Activated naive CD4-positive, alpha-beta T cell treated with anti-CD3 and anti-CD28 coated beads, Interleukin-2, amount 50 U/mL, for 24 hours (primary cell): ENCODE measurements at regions not wholly inside any gene's neighbourhood (a gene's known extent, or its start where the extent isn't known, plus 50 kb on each side); places are given as distances from the start of the nearest gene placed in this dataset.

Experiments
- H3K27ac Mint-ChIP-seq: one replicate; pipeline ENCODE4 v1.8.0; 2021; ENCODE audit warnings: mild to moderate bottlenecking, mixed read lengths
- H3K27me3 Mint-ChIP-seq: one replicate; pipeline ENCODE4 v1.8.0; 2021; ENCODE audit warnings: mixed read lengths
- H3K36me3 Mint-ChIP-seq: one replicate; pipeline ENCODE4 v1.8.0; 2021; ENCODE audit warnings: mixed read lengths
- H3K4me1 Mint-ChIP-seq: one replicate; pipeline ENCODE4 v1.8.0; 2021; ENCODE audit warnings: mixed read lengths
- H3K4me3 Mint-ChIP-seq: one replicate; pipeline ENCODE4 v1.8.0; 2021; ENCODE audit warnings: mild to moderate bottlenecking, mixed read lengths
- H3K9me3 Mint-ChIP-seq: one replicate; pipeline ENCODE4 v1.8.0; 2021; ENCODE audit warnings: mixed read lengths

GRCh38 chr16:73179705-73180331, 131.9 kb upstream of the ZFHX3 start:
- Mint-ChIP-seq H3K27ac (no peak overlapping the region), H3K36me3 (no peaks in the 10 kb centered on the region), H3K4me1 (no peaks in the 10 kb centered on the region), H3K9me3 (no peaks in the 10 kb centered on the region), H3K4me3 (no peak overlapping the region), H3K27me3 (no peaks in the 10 kb centered on the region)

- Mint-ChIP-seq H3K4me3 (no peak overlapping the region), H3K9me3 (no peaks in the 10 kb centered on the region), H3K27me3 (no peaks in the 10 kb centered on the region), H3K36me3 (no peaks in the 10 kb centered on the region), H3K27ac (no peak overlapping the region), H3K4me1 (no peaks in the 10 kb centered on the region)
Observed at GRCh38 chr16:73177729-73178295, 129.9 kb upstream of the ZFHX3 start.

- no peaks in the 10 kb centered on the region for H3K27me3 Mint-ChIP-seq
- H3K4me1 Mint-ChIP-seq, result no peaks in the 10 kb centered on the region
- no peaks in the 10 kb centered on the region for H3K9me3 Mint-ChIP-seq
- H3K36me3 Mint-ChIP-seq, result no peaks in the 10 kb centered on the region
- no peak overlapping the region for H3K4me3 Mint-ChIP-seq
- H3K27ac Mint-ChIP-seq, result no peak overlapping the region
Observed at GRCh38 chr16:73176577-73177013, 128.7 kb upstream of the ZFHX3 start.

GRCh38 chr16:73172973-73173709, 125.2 kb upstream of the ZFHX3 start:
- H3K27ac Mint-ChIP-seq, result no peak overlapping the region
- H3K9me3 Mint-ChIP-seq, result no peaks in the 10 kb centered on the region
- H3K36me3 Mint-ChIP-seq, result no peaks in the 10 kb centered on the region
- H3K4me3 Mint-ChIP-seq, result no peak overlapping the region
- H3K4me1 Mint-ChIP-seq, result no peaks in the 10 kb centered on the region
- no peaks in the 10 kb centered on the region for H3K27me3 Mint-ChIP-seq

GRCh38 chr16:73172241-73172972, 124.5 kb upstream of the ZFHX3 start:
- Mint-ChIP-seq H3K27ac (peak overlapping the region; percentile 17), H3K4me1 (peaks cover 7% of the 10 kb centered on the region)

GRCh38 chr16:73171901-73172240, 123.9 kb upstream of the ZFHX3 start:
- Mint-ChIP-seq H3K4me1 (peaks cover 10% of the 10 kb centered on the region), H3K4me3 (no peak overlapping the region), H3K27ac (no peak overlapping the region), H3K27me3 (no peaks in the 10 kb centered on the region), H3K36me3 (no peaks in the 10 kb centered on the region), H3K9me3 (no peaks in the 10 kb centered on the region)

More at GRCh38 chr16:73172241-73172972, 124.5 kb upstream of the ZFHX3 start:
- Mint-ChIP-seq H3K9me3 (no peaks in the 10 kb centered on the region), H3K36me3 (no peaks in the 10 kb centered on the region), H3K4me3 (no peak overlapping the region), H3K27me3 (no peaks in the 10 kb centered on the region)

- Mint-ChIP-seq H3K36me3 (no peaks in the 10 kb centered on the region), H3K4me1 (peaks cover 13% of the 10 kb centered on the region), H3K4me3 (no peak overlapping the region), H3K27ac (no peak overlapping the region), H3K27me3 (no peaks in the 10 kb centered on the region), H3K9me3 (no peaks in the 10 kb centered on the region)
Observed at GRCh38 chr16:73171380-73171779, 123.5 kb upstream of the ZFHX3 start.

GRCh38 chr16:73170612-73171038, 122.7 kb upstream of the ZFHX3 start:
- H3K9me3 Mint-ChIP-seq, result no peaks in the 10 kb centered on the region
- no peak overlapping the region for H3K27ac Mint-ChIP-seq
- H3K4me3 Mint-ChIP-seq, result no peak overlapping the region
- H3K4me1 Mint-ChIP-seq, result peaks cover 18% of the 10 kb centered on the region
- H3K36me3 Mint-ChIP-seq, result no peaks in the 10 kb centered on the region
- no peaks in the 10 kb centered on the region for H3K27me3 Mint-ChIP-seq

GRCh38 chr16:73166947-73167550, 119.1 kb upstream of the ZFHX3 start:
- Mint-ChIP-seq H3K9me3 (no peaks in the 10 kb centered on the region), H3K27ac (no peak overlapping the region), H3K27me3 (no peaks in the 10 kb centered on the region), H3K36me3 (no peaks in the 10 kb centered on the region), H3K4me1 (peaks cover 18% of the 10 kb centered on the region), H3K4me3 (no peak overlapping the region)

- Mint-ChIP-seq H3K36me3 (no peaks in the 10 kb centered on the region), H3K9me3 (no peaks in the 10 kb centered on the region), H3K4me3 (no peak overlapping the region), H3K27ac (no peak overlapping the region), H3K27me3 (no peaks in the 10 kb centered on the region), H3K4me1 (peaks cover 18% of the 10 kb centered on the region)
Observed at GRCh38 chr16:73166441-73166851, 118.5 kb upstream of the ZFHX3 start.

GRCh38 chr16:73163238-73163815, 115.4 kb upstream of the ZFHX3 start:
- Mint-ChIP-seq H3K36me3 (no peaks in the 10 kb centered on the region), H3K9me3 (no peaks in the 10 kb centered on the region), H3K4me1 (peaks cover 18% of the 10 kb centered on the region)

GRCh38 chr16:73161977-73162376, 114.0 kb upstream of the ZFHX3 start:
- no peaks in the 10 kb centered on the region for H3K27me3 Mint-ChIP-seq
- no peaks in the 10 kb centered on the region for H3K9me3 Mint-ChIP-seq
- H3K27ac Mint-ChIP-seq, result no peak overlapping the region
- H3K4me3 Mint-ChIP-seq, result no peak overlapping the region
- peaks cover 9% of the 10 kb centered on the region for H3K4me1 Mint-ChIP-seq
- no peaks in the 10 kb centered on the region for H3K36me3 Mint-ChIP-seq

More at GRCh38 chr16:73163238-73163815, 115.4 kb upstream of the ZFHX3 start:
- Mint-ChIP-seq H3K27me3 (no peaks in the 10 kb centered on the region), H3K4me3 (no peak overlapping the region), H3K27ac (no peak overlapping the region)

- H3K9me3 Mint-ChIP-seq, result no peaks in the 10 kb centered on the region
- no peaks in the 10 kb centered on the region for H3K36me3 Mint-ChIP-seq
- no peak overlapping the region for H3K27ac Mint-ChIP-seq
- no peaks in the 10 kb centered on the region for H3K4me1 Mint-ChIP-seq
- no peaks in the 10 kb centered on the region for H3K27me3 Mint-ChIP-seq
- H3K4me3 Mint-ChIP-seq, result no peak overlapping the region
Observed at GRCh38 chr16:73159296-73159695, 111.4 kb upstream of the ZFHX3 start.

GRCh38 chr16:73157861-73158260, 109.9 kb upstream of the ZFHX3 start:
- Mint-ChIP-seq H3K27ac (no peak overlapping the region), H3K4me3 (no peak overlapping the region), H3K27me3 (peaks cover 1% of the 10 kb centered on the region), H3K36me3 (no peaks in the 10 kb centered on the region), H3K4me1 (no peaks in the 10 kb centered on the region), H3K9me3 (no peaks in the 10 kb centered on the region)
